Endothelial cell of umbilical vein (primary cell): ENCODE measurements at regions not wholly inside any gene's neighbourhood (a gene's known extent, or its start where the extent isn't known, plus 50 kb on each side); places are given as distances from the start of the nearest gene placed in this dataset.
"Not testable (repeated sequence)": the region's sequence is repeated elsewhere in the genome, so short reads cannot be mapped to it uniquely, and the experiment has no call there.

ENCODE experiments used
- BruUV-seq: library from RNA; stranded (reverse); fragments of 400-500 nt; replicated peaks from 2 replicates; lab custom pipeline; 2021; lab: Mats Ljungman, UMichigan
- CTCF ChIA-PET: fragments of 300-600, 350-600 bp; sonication (Branson Sonifier 250); formaldehyde crosslinking; loops from one replicate; lab custom pipeline; 2021; ENCODE audit warnings: antibody characterized with exemption, inconsistent platforms; lab: Charles Lee
- POLR2A ChIA-PET: fragments of 300-600, 350-600 bp; sonication (Branson Sonifier 250); formaldehyde crosslinking; loops from one replicate; lab custom pipeline; 2021; ENCODE audit warnings: antibody characterized with exemption, inconsistent platforms; lab: Charles Lee
- DNase-seq: peaks from one replicate; pipeline ENCODE4 v3.0.0-alpha.2; 2011; ENCODE audit warnings: low read depth, low spot score
- FAIRE-seq: peaks from 2 replicates; lab custom pipeline; 2011; peaks lifted over from hg19 to GRCh38; lab: Jason Lieb, UNC
- H2AFZ ChIP-seq: 2 replicates; pipeline ENCODE4 v1.6.0; 2012; ENCODE audit warnings: low read depth, low read length, control low read depth, inconsistent platforms
- H3K27ac ChIP-seq: 2 replicates; pipeline ENCODE4 v1.5.1; 2011; ENCODE audit warnings: low read depth, mild to moderate bottlenecking, control low read depth, low read length, moderate library complexity; ENCODE audit not compliant: insufficient read depth
- H3K27me3 ChIP-seq, 2 experiments: 2 replicates each; pipeline versions ENCODE4 v1.6.0 to v1.6.1; 2011; ENCODE audit warnings: low read length in 2 of 2, mixed read lengths in 1 of 2; ENCODE audit not compliant: control insufficient read depth in 2 of 2, insufficient read depth in 2 of 2
- H3K36me3 ChIP-seq, 2 experiments: 2 replicates in 1 of 2; 3 replicates in 1 of 2; pipeline ENCODE4 v1.5.1; 2011; ENCODE audit warnings: low read length in 2 of 2, mild to moderate bottlenecking in 1 of 2, moderate library complexity in 1 of 2; ENCODE audit not compliant: control insufficient read depth in 2 of 2, insufficient read depth in 2 of 2; ENCODE audit errors: extremely low read depth in 1 of 2
- H3K4me1 ChIP-seq: 3 replicates; pipeline ENCODE4 v1.5.1; 2011; ENCODE audit warnings: mild to moderate bottlenecking, low read length; ENCODE audit not compliant: control insufficient read depth, insufficient read depth; ENCODE audit errors: extremely low read depth
- H3K4me2 ChIP-seq: 2 replicates; pipeline ENCODE4 v1.6.1; 2011; ENCODE audit warnings: low read length, control low read depth, mixed read lengths; ENCODE audit not compliant: insufficient read depth
- H3K4me3 ChIP-seq, 3 experiments: fragments of 200-600 bp in 1 of 3; sonication (generic), shearing (Covaris generic) in 1 of 3; replicated peaks in 1 of 3; 2 replicates each; pipeline ENCODE4 v1.5.1; 2011 to 2016; ENCODE audit warnings: control low read depth in 3 of 3, low read length in 3 of 3, mild to moderate bottlenecking in 2 of 3, inconsistent platforms in 1 of 3, low read depth in 1 of 3, moderate library complexity in 1 of 3; ENCODE audit not compliant: insufficient read depth in 1 of 3
- H3K79me2 ChIP-seq: 2 replicates; pipeline ENCODE4 v1.6.0; 2012; ENCODE audit warnings: low read length, inconsistent platforms; ENCODE audit not compliant: control insufficient read depth, insufficient read depth
- H3K9ac ChIP-seq: replicated peaks from 2 replicates; pipeline ENCODE3; 2011; ENCODE audit warnings: low read length, control low read depth; ENCODE audit not compliant: insufficient read depth; ENCODE audit errors: extremely low read depth
- H3K9me1 ChIP-seq: replicated peaks from 3 replicates; pipeline ENCODE4 v1.6.0; 2011; ENCODE audit warnings: mild to moderate bottlenecking, low read length; ENCODE audit not compliant: control insufficient read depth, insufficient read depth; ENCODE audit errors: extremely low read depth
- H3K9me3 ChIP-seq: replicated peaks from 2 replicates; pipeline ENCODE4 v1.5.1; 2012; ENCODE audit warnings: low read length, inconsistent platforms; ENCODE audit not compliant: control insufficient read depth, insufficient read depth
- H4K20me1 ChIP-seq: replicated peaks from 2 replicates; pipeline ENCODE3; 2011; ENCODE audit warnings: mild to moderate bottlenecking, low read length; ENCODE audit not compliant: control insufficient read depth, insufficient read depth; ENCODE audit errors: extremely low read depth
- JUN ChIP-seq: IDR thresholded peaks from 2 replicates; pipeline ENCODE4 v1.6.1; 2011; ENCODE audit warnings: borderline replicate concordance, low read depth; ENCODE audit not compliant: insufficient read length, insufficient read depth
- MYC ChIP-seq: IDR thresholded peaks from one replicate; pipeline ENCODE4 v1.6.1; 2011; ENCODE audit warnings: mild to moderate bottlenecking, low read depth, low read length
- POLR2AphosphoS5 ChIP-seq: IDR thresholded peaks from 2 replicates; pipeline ENCODE4 v1.6.1; 2012; ENCODE audit warnings: low read depth, mild to moderate bottlenecking, control low read depth, low read length, moderate library complexity; ENCODE audit not compliant: insufficient read depth
- dilution Hi-C: fragments of 300-500 bp; cut with MboI; formaldehyde crosslinking; loops from one replicate; pipeline ENCODE4 v1.15.0; 2019; ENCODE audit warnings: low sequenced_read_pairs; ENCODE audit not compliant: extremely low pct_ligation_motif_present
- intact Hi-C: fragments of 100-400 bp; cut with micrococcal nuclease; formaldehyde crosslinking; loops from one replicate; pipeline ENCODE4 v1.10.0; 2022
- TF ChIP-seq, protein P1 (sequence below): IDR thresholded peaks from 2 replicates; pipeline ENCODE4 v1.6.1; 2011; ENCODE audit not compliant: insufficient read depth, insufficient read length

DNA sequence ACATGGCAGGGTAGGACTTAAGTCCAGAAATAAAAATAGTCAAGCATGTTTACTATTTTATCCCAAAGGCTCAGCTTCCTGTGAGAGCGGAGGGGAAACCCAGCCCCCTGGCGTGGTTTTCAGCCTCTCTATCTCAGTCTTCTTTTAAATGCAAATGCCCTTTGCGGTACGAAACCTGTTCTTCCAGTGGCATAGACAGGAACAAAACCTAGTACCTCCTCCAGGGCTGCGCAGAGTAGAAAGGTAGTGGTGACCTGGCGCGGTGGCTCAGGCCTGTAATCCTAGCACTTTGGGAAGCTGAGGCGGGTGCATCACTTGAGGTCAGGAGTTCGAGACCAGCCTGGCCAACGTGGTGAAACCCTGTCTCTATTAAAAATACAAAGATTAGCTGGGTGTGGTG is 181.3 kb upstream of the FOXK1 start:
- no peaks in the 10 kb centered on the region for H3K27me3 ChIP-seq
- dilution Hi-C loops: no loop called here
- no peak overlapping the region for H3K27ac ChIP-seq
- no peaks in the 10 kb centered on the region for H3K9me1 ChIP-seq
- FAIRE-seq (no peak), DNase-seq (no peak)
- peaks cover 2% of the 10 kb centered on the region for H3K9me3 ChIP-seq
- H4K20me1 ChIP-seq: no peaks in the 10 kb centered on the region
- no peaks in the 10 kb centered on the region for H3K4me1 ChIP-seq
- no peak for TF ChIP-seq JUN
- TF ChIP-seq POLR2AphosphoS5: no peak
- TF ChIP-seq, protein P1, sequence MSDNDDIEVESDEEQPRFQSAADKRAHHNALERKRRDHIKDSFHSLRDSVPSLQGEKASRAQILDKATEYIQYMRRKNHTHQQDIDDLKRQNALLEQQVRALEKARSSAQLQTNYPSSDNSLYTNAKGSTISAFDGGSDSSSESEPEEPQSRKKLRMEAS: no peak
- no peak for TF ChIP-seq MYC
- no peak overlapping the region for H3K9ac ChIP-seq
- ChIA-PET CTCF (no interaction called here), POLR2A (no interaction called here)
- H3K79me2 ChIP-seq: no peaks in the 10 kb centered on the region
- no TSS peak for BruUV-seq
- intact Hi-C loops: no loop called here
- no peak overlapping the region for H2AFZ ChIP-seq
- H3K4me3 ChIP-seq: no peak overlapping the region
- no peak overlapping the region for H3K4me2 ChIP-seq
- H3K36me3 ChIP-seq: no peaks in the 10 kb centered on the region

DNA sequence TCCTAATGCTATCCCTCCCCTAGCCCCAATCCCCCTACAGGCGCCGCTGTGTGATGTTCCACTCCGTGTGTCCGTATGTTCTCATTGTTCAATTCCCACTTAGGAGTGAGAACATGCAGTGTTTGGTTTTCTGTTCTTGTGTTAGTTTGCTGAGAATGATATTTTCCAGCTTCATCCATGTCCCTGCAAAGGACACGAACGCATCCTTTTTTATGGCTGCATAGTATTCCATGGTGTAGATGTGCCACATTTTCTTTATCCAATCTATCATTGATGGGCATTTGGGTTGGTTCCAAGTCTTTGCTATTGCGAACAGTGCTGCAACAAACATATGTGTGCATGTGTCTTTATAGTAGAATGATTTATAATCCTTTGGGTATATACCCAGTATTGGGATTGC is 174.2 kb upstream of the FOXK1 start:
- POLR2A ChIA-PET, dilution Hi-C loops, H3K36me3 ChIP-seq, H3K9ac ChIP-seq, DNase-seq, H3K4me3 ChIP-seq, intact Hi-C loops, H3K79me2 ChIP-seq, H3K9me1 ChIP-seq, H3K27ac ChIP-seq, H3K27me3 ChIP-seq, H4K20me1 ChIP-seq, H2AFZ ChIP-seq, BruUV-seq, CTCF ChIA-PET, H3K4me2 ChIP-seq, H3K9me3 ChIP-seq, FAIRE-seq, H3K4me1 ChIP-seq: not testable (repeated sequence)
